A549 (cell line): ENCODE measurements at regions not wholly inside any gene's neighbourhood (a gene's known extent, or its start where the extent isn't known, plus 50 kb on each side); places are given as distances from the start of the nearest gene placed in this dataset.

Source experiments
- ATAC-seq, 2 experiments: fragments of 200-7000 bp in 1 of 2; fragments of >200 bp in 1 of 2; cut with Nextera tagmentation in 1 of 2; cut with Tn5 transposase in 1 of 2; 3 replicates each; pipeline versions ENCODE4 v1.8.0 to v1.9.1; 2018 to 2020; ENCODE audit warnings: mild to moderate bottlenecking in 1 of 2, moderate library complexity in 1 of 2
- CTCF ChIA-PET: fragments of 300-600 bp; sonication (Branson Sonifier 250); formaldehyde crosslinking; extraction: SDS; loops from one replicate; lab custom pipeline; 2021; ENCODE audit warnings: antibody characterized with exemption, inconsistent platforms; lab: Yijun Ruan, JAX
- POLR2A ChIA-PET: fragments of 350-600 bp; formaldehyde crosslinking; extraction: SDS; loops from one replicate; lab custom pipeline; 2021; ENCODE audit warnings: antibody characterized with exemption, inconsistent platforms; lab: Yijun Ruan, JAX
- DNase-seq, 2 experiments: peaks; one replicate each; pipeline versions ENCODE4 v3.0.0 to v3.0.0-alpha.2; 2011 to 2016; ENCODE audit warnings: low read depth in 1 of 2, low spot score in 1 of 2
- FAIRE-seq: peaks from 2 replicates; lab custom pipeline; 2011; peaks lifted over from hg19 to GRCh38; lab: Jason Lieb, UNC
- H3K27ac ChIP-seq, 2 experiments: fragments of >200 bp; sonication (Bioruptor Twin); formaldehyde crosslinking; 3 replicates each; pipeline ENCODE4 v1.5.1; 2016 to 2017
- H3K4me1 ChIP-seq: fragments of >200 bp; sonication (Bioruptor Twin); formaldehyde crosslinking; 3 replicates; pipeline ENCODE4 v1.6.1; 2016
- H3K4me2 ChIP-seq: fragments of >200 bp; sonication (Bioruptor Twin); formaldehyde crosslinking; 3 replicates; pipeline ENCODE4 v1.6.1; 2016
- H3K4me3 ChIP-seq: fragments of >200 bp; sonication (Bioruptor Twin); formaldehyde crosslinking; 3 replicates; pipeline ENCODE4 v1.5.1; 2016
- H3K9me3 ChIP-seq: fragments of >200 bp; sonication (Bioruptor Twin); formaldehyde crosslinking; 3 replicates; pipeline ENCODE4 v1.6.1; 2016
- BHLHE40 ChIP-seq: IDR thresholded peaks from 2 replicates; pipeline ENCODE4 v1.6.1; 2012; ENCODE audit warnings: low read depth, low read length, inconsistent platforms
- CBX8 ChIP-seq: fragments of 200-600 bp; sonication (generic); IDR thresholded peaks from 2 replicates; pipeline ENCODE4 v1.6.1; 2016
- CHD2 ChIP-seq: fragments of 150-350 bp; IDR thresholded peaks from 2 replicates; pipeline ENCODE4 v1.6.1; 2014; ENCODE audit warnings: low read length; ENCODE audit not compliant: partially characterized antibody
- CHD4 ChIP-seq: fragments of 200-600 bp; sonication (generic); IDR thresholded peaks from 2 replicates; pipeline ENCODE4 v1.6.1; 2016; ENCODE audit warnings: antibody characterized with exemption, mild to moderate bottlenecking, borderline replicate concordance
- EHF ChIP-seq: fragments of 250-450 bp; sonication (Bioruptor Pico); IDR thresholded peaks from 2 replicates; pipeline ENCODE4 v1.5.0; 2020; ENCODE audit warnings: mild to moderate bottlenecking
- FOSL2 ChIP-seq, 2 experiments: fragments of 450-650 bp in 1 of 2; fragments of >200 bp in 1 of 2; sonication (Bioruptor Twin) in 1 of 2; formaldehyde crosslinking; IDR thresholded peaks; 2 replicates each; pipeline versions ENCODE4 v1.5.0 to v1.6.1; 2016 to 2020; ENCODE audit warnings: mild to moderate bottlenecking in 1 of 2, moderate library complexity in 1 of 2
- HEYL ChIP-seq: fragments of 250-450 bp; sonication (Bioruptor Pico); IDR thresholded peaks from 2 replicates; pipeline ENCODE4 v1.8.0; 2021; ENCODE audit warnings: mild to moderate bottlenecking, moderate library complexity
- HOXB13 ChIP-seq: fragments of 250-450 bp; sonication (Bioruptor Pico); IDR thresholded peaks from 2 replicates; pipeline ENCODE4 v1.5.0; 2020; ENCODE audit warnings: low read depth, mild to moderate bottlenecking, moderate library complexity
- JUN ChIP-seq, 2 experiments: fragments of >200 bp; sonication (Bioruptor Twin); formaldehyde crosslinking; IDR thresholded peaks; 2 replicates in 1 of 2; 3 replicates in 1 of 2; pipeline ENCODE4 v1.6.1; 2016 to 2017
- JUNB ChIP-seq: fragments of >200 bp; sonication (Bioruptor Twin); formaldehyde crosslinking; IDR thresholded peaks from 2 replicates; pipeline ENCODE4 v1.6.1; 2016
- KDM1A ChIP-seq: fragments of 200-600 bp; sonication (generic); IDR thresholded peaks from 2 replicates; pipeline ENCODE4 v1.6.1; 2016; ENCODE audit warnings: low read depth, mild to moderate bottlenecking
- NFE2L2 ChIP-seq: fragments of 150-350 bp; conservative IDR thresholded peaks from 2 replicates; pipeline ENCODE4 v1.6.1; 2014; ENCODE audit warnings: low read length
- NR3C1 ChIP-seq: fragments of >200 bp; sonication (Bioruptor Twin); formaldehyde crosslinking; IDR thresholded peaks from 3 replicates; pipeline ENCODE4 v1.6.1; 2017
- POLR2AphosphoS2 ChIP-seq: conservative IDR thresholded peaks from 2 replicates; pipeline ENCODE4 v1.6.1; 2012; ENCODE audit warnings: low read length, improper control_type of control experiment, inconsistent platforms
- RARB ChIP-seq: fragments of 250-450 bp; sonication (Bioruptor Pico); IDR thresholded peaks from 2 replicates; pipeline ENCODE4 v1.8.0; 2021; ENCODE audit warnings: mild to moderate bottlenecking, moderate library complexity
- RCOR1 ChIP-seq: fragments of 150-350 bp; IDR thresholded peaks from 2 replicates; pipeline ENCODE4 v1.6.1; 2014; ENCODE audit warnings: antibody characterized with exemption, low read length, low read depth
- RFX5 ChIP-seq: fragments of 450-650 bp; IDR thresholded peaks from 2 replicates; pipeline ENCODE4 v1.7.1; 2014; ENCODE audit warnings: antibody characterized with exemption, mild to moderate bottlenecking, moderate library complexity
- TFCP2L1 ChIP-seq: fragments of 250-450 bp; sonication (Bioruptor Pico); IDR thresholded peaks from 2 replicates; pipeline ENCODE4 v1.5.0; 2021; ENCODE audit warnings: mild to moderate bottlenecking
- ZC3H11A ChIP-seq: fragments of 450-650 bp; IDR thresholded peaks from 2 replicates; pipeline ENCODE4 v1.6.1; 2014; ENCODE audit warnings: antibody characterized with exemption, mild to moderate bottlenecking
- WGBS: methylation state at CpG from one replicate; pipeline ENCODE4 v1.1.6; 2017; ENCODE audit errors: missing lambda C conversion rate; 5-methylcytosine and 5-hydroxymethylcytosine counted together
- TF ChIP-seq, protein P1 (sequence below): fragments of 150-350 bp; IDR thresholded peaks from 2 replicates; pipeline ENCODE4 v1.6.1; 2014; ENCODE audit warnings: low read depth, mild to moderate bottlenecking, low read length
- TF ChIP-seq, protein P2 (sequence below): fragments of >200 bp; sonication (Bioruptor Twin); formaldehyde crosslinking; IDR thresholded peaks from 3 replicates; pipeline ENCODE4 v1.6.1; 2016
- TF ChIP-seq, protein P3 (sequence below): fragments of 200-600 bp; sonication (generic); IDR thresholded peaks from 2 replicates; pipeline ENCODE4 v1.6.1; 2016; ENCODE audit warnings: antibody characterized with exemption, mild to moderate bottlenecking, moderate library complexity

DNA sequence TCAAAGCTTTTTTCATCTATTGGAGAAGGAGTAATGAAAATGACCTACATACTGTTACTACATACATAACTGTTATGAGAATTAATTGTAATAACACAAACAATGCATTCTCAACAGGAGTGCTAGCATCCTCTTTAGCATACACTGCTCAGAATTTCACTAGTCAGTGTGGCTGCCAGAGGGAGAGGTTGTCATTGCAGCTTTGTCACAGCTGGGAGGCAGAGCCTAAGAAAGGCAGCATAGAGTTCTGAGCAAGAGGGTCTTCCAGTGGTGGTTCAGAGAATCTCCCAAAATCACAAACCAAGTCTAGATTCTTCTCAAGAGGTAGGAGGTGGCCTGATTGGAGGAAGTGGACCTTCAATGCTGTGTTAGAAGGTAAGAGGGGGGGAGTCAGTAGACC lies 286.7 kb upstream of the CYRIA start:
- no peak for TF ChIP-seq HOXB13 (CRISPR knock-in tag)
- TF ChIP-seq, protein P1, sequence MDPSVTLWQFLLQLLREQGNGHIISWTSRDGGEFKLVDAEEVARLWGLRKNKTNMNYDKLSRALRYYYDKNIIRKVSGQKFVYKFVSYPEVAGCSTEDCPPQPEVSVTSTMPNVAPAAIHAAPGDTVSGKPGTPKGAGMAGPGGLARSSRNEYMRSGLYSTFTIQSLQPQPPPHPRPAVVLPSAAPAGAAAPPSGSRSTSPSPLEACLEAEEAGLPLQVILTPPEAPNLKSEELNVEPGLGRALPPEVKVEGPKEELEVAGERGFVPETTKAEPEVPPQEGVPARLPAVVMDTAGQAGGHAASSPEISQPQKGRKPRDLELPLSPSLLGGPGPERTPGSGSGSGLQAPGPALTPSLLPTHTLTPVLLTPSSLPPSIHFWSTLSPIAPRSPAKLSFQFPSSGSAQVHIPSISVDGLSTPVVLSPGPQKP = no peak
- no peak for TF ChIP-seq CHD4
- no peak for TF ChIP-seq BHLHE40
- TF ChIP-seq FOSL2 (IDR thresholded peaks at IDR 0.05) = no peak
- TF ChIP-seq FOSL2 (CRISPR knock-in tag; IDR thresholded peaks at IDR 0.05) = no peak
- no peak for TF ChIP-seq POLR2AphosphoS2
- TF ChIP-seq EHF (CRISPR knock-in tag) = no peak
- TF ChIP-seq, protein P2, sequence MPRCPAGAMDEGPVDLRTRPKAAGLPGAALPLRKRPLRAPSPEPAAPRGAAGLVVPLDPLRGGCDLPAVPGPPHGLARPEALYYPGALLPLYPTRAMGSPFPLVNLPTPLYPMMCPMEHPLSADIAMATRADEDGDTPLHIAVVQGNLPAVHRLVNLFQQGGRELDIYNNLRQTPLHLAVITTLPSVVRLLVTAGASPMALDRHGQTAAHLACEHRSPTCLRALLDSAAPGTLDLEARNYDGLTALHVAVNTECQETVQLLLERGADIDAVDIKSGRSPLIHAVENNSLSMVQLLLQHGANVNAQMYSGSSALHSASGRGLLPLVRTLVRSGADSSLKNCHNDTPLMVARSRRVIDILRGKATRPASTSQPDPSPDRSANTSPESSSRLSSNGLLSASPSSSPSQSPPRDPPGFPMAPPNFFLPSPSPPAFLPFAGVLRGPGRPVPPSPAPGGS = no peak
- TF ChIP-seq, protein P3, sequence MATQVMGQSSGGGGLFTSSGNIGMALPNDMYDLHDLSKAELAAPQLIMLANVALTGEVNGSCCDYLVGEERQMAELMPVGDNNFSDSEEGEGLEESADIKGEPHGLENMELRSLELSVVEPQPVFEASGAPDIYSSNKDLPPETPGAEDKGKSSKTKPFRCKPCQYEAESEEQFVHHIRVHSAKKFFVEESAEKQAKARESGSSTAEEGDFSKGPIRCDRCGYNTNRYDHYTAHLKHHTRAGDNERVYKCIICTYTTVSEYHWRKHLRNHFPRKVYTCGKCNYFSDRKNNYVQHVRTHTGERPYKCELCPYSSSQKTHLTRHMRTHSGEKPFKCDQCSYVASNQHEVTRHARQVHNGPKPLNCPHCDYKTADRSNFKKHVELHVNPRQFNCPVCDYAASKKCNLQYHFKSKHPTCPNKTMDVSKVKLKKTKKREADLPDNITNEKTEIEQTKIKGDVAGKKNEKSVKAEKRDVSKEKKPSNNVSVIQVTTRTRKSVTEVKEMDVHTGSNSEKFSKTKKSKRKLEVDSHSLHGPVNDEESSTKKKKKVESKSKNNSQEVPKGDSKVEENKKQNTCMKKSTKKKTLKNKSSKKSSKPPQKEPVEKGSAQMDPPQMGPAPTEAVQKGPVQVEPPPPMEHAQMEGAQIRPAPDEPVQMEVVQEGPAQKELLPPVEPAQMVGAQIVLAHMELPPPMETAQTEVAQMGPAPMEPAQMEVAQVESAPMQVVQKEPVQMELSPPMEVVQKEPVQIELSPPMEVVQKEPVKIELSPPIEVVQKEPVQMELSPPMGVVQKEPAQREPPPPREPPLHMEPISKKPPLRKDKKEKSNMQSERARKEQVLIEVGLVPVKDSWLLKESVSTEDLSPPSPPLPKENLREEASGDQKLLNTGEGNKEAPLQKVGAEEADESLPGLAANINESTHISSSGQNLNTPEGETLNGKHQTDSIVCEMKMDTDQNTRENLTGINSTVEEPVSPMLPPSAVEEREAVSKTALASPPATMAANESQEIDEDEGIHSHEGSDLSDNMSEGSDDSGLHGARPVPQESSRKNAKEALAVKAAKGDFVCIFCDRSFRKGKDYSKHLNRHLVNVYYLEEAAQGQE = no peak
- TF ChIP-seq CHD2 = no peak
- TF ChIP-seq NR3C1 = no peak
- TF ChIP-seq RCOR1 = no peak
- TF ChIP-seq NFE2L2 = no peak
- no peak for TF ChIP-seq CBX8
- no peak for TF ChIP-seq JUN (IDR thresholded peaks at IDR 0.05)
- no peak for TF ChIP-seq RARB (CRISPR knock-in tag)
- no peak for TF ChIP-seq JUNB
- no peak for TF ChIP-seq HEYL (CRISPR knock-in tag)
- no peak for TF ChIP-seq KDM1A
- POLR2A ChIA-PET = no interaction called here
- ATAC-seq = no peak
- no peak for DNase-seq
- Histone ChIP-seq H3K4me2 (no peak overlapping the region), H3K27ac (no peak overlapping the region), H3K4me1 (no peaks in the 10 kb centered on the region), H3K4me3 (no peak overlapping the region), H3K9me3 (no peaks in the 10 kb centered on the region; the same call in 2 of the 3 replicates)
- no peak for FAIRE-seq
- CTCF ChIA-PET = no interaction called here

DNA sequence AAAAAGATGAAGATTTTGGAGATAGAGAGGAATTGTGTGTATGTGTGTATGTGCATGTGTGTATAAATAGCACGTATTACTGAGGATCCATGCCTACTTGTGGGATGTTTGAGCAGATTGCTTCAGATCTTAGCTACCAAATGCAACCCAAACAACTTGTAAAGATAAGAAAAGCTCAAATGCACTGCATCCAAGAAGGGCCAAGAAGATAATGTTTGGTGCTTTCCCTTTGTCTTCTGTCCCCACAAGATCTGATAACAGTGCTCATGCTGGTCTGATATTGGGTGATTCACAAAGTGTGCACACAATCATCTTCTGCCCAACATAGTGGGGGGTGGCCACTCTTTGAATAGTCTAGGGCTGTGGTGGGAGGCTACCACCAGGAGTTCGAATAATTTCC lies 284.8 kb upstream of the CYRIA start:
- Histone ChIP-seq H3K9me3 (no peaks in the 10 kb centered on the region; the same call in 2 of the 3 replicates), H3K4me2 (no peak overlapping the region), H3K4me1 (no peaks in the 10 kb centered on the region), H3K4me3 (no peak overlapping the region), H3K27ac (no peak overlapping the region)
- 1% methylated on average over 2 of the region's 2 CpGs for WGBS
- FAIRE-seq (no peak), DNase-seq (no peak), ATAC-seq (no peak)
- ChIA-PET CTCF (interaction anchor here (1.2 kb wide), 1 partner anchor 10 kb away, joined by 3 read pairs; no protein-coding TSS in a partner anchor), POLR2A (no interaction called here)
- no peak for TF ChIP-seq RFX5
- TF ChIP-seq TFCP2L1 = no peak
- no peak for TF ChIP-seq RARB (CRISPR knock-in tag)
- TF ChIP-seq JUN (IDR thresholded peaks at IDR 0.05) = no peak
- TF ChIP-seq KDM1A = no peak
- TF ChIP-seq ZC3H11A = no peak
